Gastrocnemius medialis (tissue), 4 donors: ENCODE measurements at regions not wholly inside any gene's neighbourhood (a gene's known extent, or its start where the extent isn't known, plus 50 kb on each side); places are given as distances from the start of the nearest gene placed in this dataset.

Source experiments
- ATAC-seq, 2 donors: fragments of 150-250 bp; one replicate each; pipeline ENCODE4 v1.9.1; 2016
- DNase-seq, 2 donors: peaks; one replicate each; pipeline ENCODE4 v3.0.0-alpha.2; 2019
- H3K27ac ChIP-seq, 4 donors: fragments of 200-600 bp; sonication (generic); 1 replicate in 1 of 4; 2 replicates in 3 of 4; pipeline ENCODE4 v1.5.1; 2016 to 2018; ENCODE audit warnings: mild to moderate bottlenecking in 2 of 4, moderate library complexity in 1 of 4
- H3K27me3 ChIP-seq, 3 donors: fragments of 200-600 bp; sonication (generic) in 2 of 3; 1 replicate in 1 of 3; 2 replicates in 2 of 3; pipeline versions ENCODE4 v1.5.1 to v1.6.0; 2016 to 2019; ENCODE audit warnings: mild to moderate bottlenecking in 1 of 3, moderate library complexity in 1 of 3
- H3K36me3 ChIP-seq, 2 donors: fragments of 200-600 bp; sonication (generic) in 1 of 2; one replicate each; pipeline ENCODE4 v1.5.1; 2017 to 2018
- H3K4me1 ChIP-seq, 2 donors: fragments of 200-600 bp; sonication (generic) in 1 of 2; one replicate each; pipeline ENCODE4 v1.5.1; 2016 to 2017; ENCODE audit warnings: mild to moderate bottlenecking in 2 of 2
- H3K4me3 ChIP-seq, 4 donors: fragments of 200-600 bp; sonication (generic) in 3 of 4; 1 replicate in 1 of 4; 2 replicates in 3 of 4; pipeline ENCODE4 v1.5.1; 2016 to 2019; ENCODE audit warnings: mild to moderate bottlenecking in 2 of 4
- H3K9me3 ChIP-seq, 3 donors: fragments of 200-600 bp; sonication (generic) in 2 of 3; 1 replicate in 1 of 3; 2 replicates in 2 of 3; pipeline ENCODE4 v1.5.1; 2016 to 2019
- CTCF ChIP-seq, 5 experiments: fragments of 450-650 bp in 3 of 5; fragments of 200-600 bp in 2 of 5; sonication (generic) in 2 of 5; IDR thresholded peaks in 4 of 5; conservative IDR thresholded peaks in 1 of 5; 1 replicate in 4 of 5; 2 replicates in 1 of 5; pipeline ENCODE4 v1.5.1; 2016 to 2019; ENCODE audit warnings: antibody characterized with exemption in 5 of 5, mild to moderate bottlenecking in 3 of 5, moderate library complexity in 3 of 5
- POLR2A ChIP-seq, 2 donors: fragments of 450-650 bp; IDR thresholded peaks; one replicate each; pipeline ENCODE4 v1.6.1; 2017; ENCODE audit warnings: antibody characterized with exemption in 2 of 2, mild to moderate bottlenecking in 2 of 2, moderate library complexity in 2 of 2
- in situ Hi-C, 4 donors: fragments of 200-750 bp; cut with MboI; loops; one replicate each; pipeline versions ENCODE4 v1.15.0 to v1.8.0; 2017; ENCODE audit warnings: low sequenced_read_pairs in 4 of 4
- intact Hi-C: fragments of 100-400 bp; cut with DNase I; formaldehyde crosslinking; loops from one replicate; pipeline ENCODE4 v1.15.1; 2023; ENCODE audit warnings: low total_unique reads

GRCh38 chr2:180759631-180760030 lies 220.8 kb upstream of the UBE2E3 start:
- H3K4me1 ChIP-seq: peaks cover 3 to 20% of the 10 kb centered on the region in 2 donors
- no peaks in the 10 kb centered on the region for H3K27me3 ChIP-seq
- no peaks in the 10 kb centered on the region for H3K9me3 ChIP-seq
- ATAC-seq (no peak), DNase-seq (no peak)
- in situ Hi-C loops: no loop called here
- H3K4me3 ChIP-seq: no peak overlapping the region
- no peak overlapping the region for H3K27ac ChIP-seq
- intact Hi-C loops: no loop called here
- TF ChIP-seq CTCF (IDR thresholded peaks at IDR 0.05 in 4 of 5, conservative IDR thresholded peaks at IDR 0.05 in 1 of 5) (no peak), POLR2A (IDR thresholded peaks at IDR 0.05) (no peak)
- no peaks in the 10 kb centered on the region for H3K36me3 ChIP-seq

- Histone ChIP-seq H3K27ac (no peak overlapping the region), H3K4me1 (peaks cover 0 to 13% of the 10 kb centered on the region in 2 donors), H3K9me3 (no peaks in the 10 kb centered on the region), H3K27me3 (no peaks in the 10 kb centered on the region), H3K4me3 (no peak overlapping the region), H3K36me3 (no peaks in the 10 kb centered on the region)
- in situ Hi-C loops (no loop called here), intact Hi-C loops (no loop called here)
- TF ChIP-seq POLR2A (IDR thresholded peaks at IDR 0.05): no peak
- no peak for ATAC-seq
- no peak for DNase-seq
Observed at GRCh38 chr2:180753809-180754761, 226.3 kb upstream of the UBE2E3 start.

GRCh38 chr2:180751306-180751920 lies 229.0 kb upstream of the UBE2E3 start:
- intact Hi-C loops: no loop called here
- no peaks in the 10 kb centered on the region for H3K36me3 ChIP-seq
- TF ChIP-seq CTCF (IDR thresholded peaks at IDR 0.05 in 4 of 5, conservative IDR thresholded peaks at IDR 0.05 in 1 of 5) (no peak), POLR2A (IDR thresholded peaks at IDR 0.05) (no peak)
- no peak for DNase-seq
- ATAC-seq: no peak
- H3K9me3 ChIP-seq: no peaks in the 10 kb centered on the region
- in situ Hi-C loops: no loop called here
- no peak overlapping the region for H3K4me3 ChIP-seq
- no peaks in the 10 kb centered on the region for H3K27me3 ChIP-seq
- peaks cover 14 to 15% of the 10 kb centered on the region in 2 donors for H3K4me1 ChIP-seq
- H3K27ac ChIP-seq: no peak overlapping the region

DNA sequence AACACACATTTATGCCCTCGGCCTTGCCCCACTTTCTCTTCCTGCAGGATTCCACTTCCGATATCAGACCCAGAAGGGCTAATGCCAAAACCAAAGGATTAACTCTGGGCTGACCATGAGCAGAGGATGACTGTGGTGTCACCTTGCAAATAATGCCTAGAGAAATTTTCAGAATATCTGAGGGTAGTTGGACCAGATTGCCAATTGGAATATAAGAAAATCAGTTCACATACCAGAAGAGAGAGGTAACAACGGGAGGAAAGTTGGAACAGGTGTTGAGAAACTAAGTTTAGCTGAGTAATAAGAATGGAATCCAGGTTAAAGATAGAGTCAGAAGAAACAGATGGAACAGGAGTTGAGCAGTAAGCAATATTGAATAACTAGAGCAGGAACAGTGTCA lies 232.7 kb upstream of the UBE2E3 start:
- TF ChIP-seq POLR2A (IDR thresholded peaks at IDR 0.05) (no peak), CTCF (IDR thresholded peaks at IDR 0.05 in 4 of 5, conservative IDR thresholded peaks at IDR 0.05 in 1 of 5) (no peak)
- intact Hi-C loops: no loop called here
- Histone ChIP-seq H3K9me3 (no peaks in the 10 kb centered on the region), H3K27me3 (no peaks in the 10 kb centered on the region), H3K27ac (peak overlapping the region; percentile 38 to 76 (median 55)), H3K36me3 (no peaks in the 10 kb centered on the region), H3K4me3 (peak overlapping the region in 2 of 4 donors; percentile 5 to 11), H3K4me1 (peaks cover 20 to 21% of the 10 kb centered on the region in 2 donors)
- ATAC-seq: peak; percentile 99
- in situ Hi-C loops: no loop called here
- DNase-seq: no peak

DNA sequence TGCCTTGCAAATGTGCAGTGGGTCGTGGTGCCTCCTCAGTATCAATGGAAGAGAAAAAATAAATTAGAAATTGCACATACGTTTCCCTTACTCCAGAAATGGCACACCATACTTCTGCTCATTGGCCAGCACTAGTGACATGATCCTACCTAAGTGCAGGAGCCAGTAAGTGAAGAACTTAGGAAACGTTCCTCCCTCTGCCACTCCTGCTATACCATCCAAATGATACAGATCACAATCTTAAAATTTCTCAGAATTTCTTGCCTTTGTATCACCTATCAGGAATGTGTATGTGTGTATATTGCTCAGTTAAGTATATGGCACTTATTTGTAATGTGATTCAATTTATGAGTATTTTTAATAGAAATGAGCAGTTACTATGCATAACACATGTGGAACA lies 237.0 kb upstream of the UBE2E3 start:
- TF ChIP-seq CTCF (IDR thresholded peaks at IDR 0.05 in 4 of 5, conservative IDR thresholded peaks at IDR 0.05 in 1 of 5): no peak
- in situ Hi-C loops (no loop called here), intact Hi-C loops (no loop called here)
- no peak overlapping the region for H3K27ac ChIP-seq
- no peaks in the 10 kb centered on the region for H3K9me3 ChIP-seq
- H3K4me3 ChIP-seq: no peak overlapping the region
- no peaks in the 10 kb centered on the region for H3K36me3 ChIP-seq
- peaks cover 26 to 28% of the 10 kb centered on the region in 2 donors for H3K4me1 ChIP-seq
- no peaks in the 10 kb centered on the region for H3K27me3 ChIP-seq
- DNase-seq (no peak), ATAC-seq (no peak)
